ENCODE measurements at regions not wholly inside any gene's neighbourhood (a gene's known extent, or its start where the extent isn't known, plus 50 kb on each side); places are given as distances from the start of the nearest gene placed in this dataset.

GRCh38 chr5:82348784-82349425 is 70.8 kb upstream of the RPS23 start:
- POLR2A ChIA-PET, result no interaction called here
- TF ChIP-seq RNF2 (IDR thresholded peaks at IDR 0.05; ENCODE audit: borderline replicate concordance, low read depth) (no peak), HOXB13 (CRISPR knock-in tag; IDR thresholded peaks at IDR 0.05; ENCODE audit: low read depth) (no peak), E2F6 (IDR thresholded peaks at IDR 0.05; ENCODE audit: borderline replicate concordance, low read depth) (no peak), HOXB5 (CRISPR knock-in tag; IDR thresholded peaks at IDR 0.05) (no peak), ESRRA (IDR thresholded peaks at IDR 0.05; ENCODE audit: borderline replicate concordance, low read length) (no peak), SREBF2 (IDR thresholded peaks at IDR 0.05) (no peak), RCOR1 (IDR thresholded peaks at IDR 0.05; ENCODE audit: low read depth, low read length) (no peak), ZC3H11A (IDR thresholded peaks at IDR 0.05) (no peak), ZFP36 (IDR thresholded peaks at IDR 0.05; ENCODE audit: borderline replicate concordance, partially characterized antibody) (no peak), HMGXB4 (CRISPR knock-in tag; IDR thresholded peaks at IDR 0.05; ENCODE audit: borderline replicate concordance) (no peak), BCL3 (IDR thresholded peaks at IDR 0.05) (no peak), POLR2A (IDR thresholded peaks at IDR 0.05; ENCODE audit: low read length) (no peak), POLR2AphosphoS2 (conservative IDR thresholded peaks at IDR 0.05; ENCODE audit: low read length) (no peak), HES2 (IDR thresholded peaks at IDR 0.05) (no peak)
- H3K4me1 ChIP-seq, result 0 out of 3 replicates have a peak, but pooled peaks cover 3% of the 10 kb centered on the region
- H3K9me3 ChIP-seq, result no peaks in the 10 kb centered on the region
- no peak overlapping the region for H3K27ac ChIP-seq
- no peak overlapping the region for H3K4me3 ChIP-seq
- H3K4me2 ChIP-seq, result no peak overlapping the region
- WGBS (ENCODE audit: missing lambda C conversion rate), result 41% methylated on average over 4 of the region's 4 CpGs
- CTCF ChIA-PET, result interaction anchor here (1.0 to 5.3 kb wide), 5 partner anchors 29 to 1291 kb away, joined by 3 to 36 read pairs (median 6); no protein-coding TSS in a partner anchor
- no peak for DNase-seq (ENCODE audit: low read depth in 1 of 2, low spot score in 1 of 2)
- FAIRE-seq, result no peak
- no peak for ATAC-seq

GRCh38 chr5:82347201-82347865 is 69.2 kb upstream of the RPS23 start:
- Histone ChIP-seq H3K4me2 (no peak overlapping the region), H3K9me3 (no peaks in the 10 kb centered on the region), H3K27ac (no peak overlapping the region), H3K4me3 (no peak overlapping the region), H3K4me1 (0 out of 3 replicates have a peak, but pooled peaks cover 3% of the 10 kb centered on the region)
- CTCF ChIA-PET, result interaction anchor here (1.0 to 1.5 kb wide), 2 partner anchors 13 to 1219 kb away, joined by 3 read pairs; no protein-coding TSS in a partner anchor
- TF ChIP-seq CEBPB (IDR thresholded peaks at IDR 0.05), result no peak
- no peak for TF ChIP-seq FOSL2 (IDR thresholded peaks at IDR 0.05)
- no peak for TF ChIP-seq FOSL2 (CRISPR knock-in tag; IDR thresholded peaks at IDR 0.05)
- no peak for TF ChIP-seq SMC3 (IDR thresholded peaks at IDR 0.05)
- DNase-seq (ENCODE audit: low read depth in 1 of 2, low spot score in 1 of 2) (no peak), FAIRE-seq (no peak), ATAC-seq (no peak)
- WGBS (ENCODE audit: missing lambda C conversion rate), result 68% methylated on average over 12 of the region's 12 CpGs
- POLR2A ChIA-PET, result interaction anchor here (0.6 kb wide), 1 partner anchor 93 kb away, joined by 3 read pairs; no protein-coding TSS in a partner anchor
